ENCODE measurements at regions not wholly inside any gene's neighbourhood (a gene's known extent, or its start where the extent isn't known, plus 50 kb on each side); places are given as distances from the start of the nearest gene placed in this dataset.

DNA sequence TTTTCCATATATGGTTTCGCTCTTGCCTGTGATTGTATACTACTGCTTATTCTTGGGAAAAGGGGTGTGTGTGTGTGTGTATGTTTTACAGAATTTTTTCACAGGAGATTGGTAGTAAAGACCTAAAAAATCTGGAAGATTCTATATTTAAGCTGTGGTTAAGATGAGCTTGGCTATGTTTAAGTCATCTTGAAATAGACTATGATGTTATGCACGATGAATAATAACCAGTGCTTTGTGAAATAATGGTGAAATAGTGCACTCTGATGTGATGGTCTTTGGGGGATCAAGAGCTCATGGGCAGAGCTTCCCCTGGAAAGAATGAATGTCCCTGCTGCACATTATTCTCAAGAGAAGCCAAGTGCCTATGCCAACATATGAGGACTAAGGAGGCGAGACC is 301.0 kb downstream of the ACTL7B start:
- no peak for TF ChIP-seq SUZ12 (IDR thresholded peaks at IDR 0.05; ENCODE audit: extremely low read depth, insufficient read depth, insufficient read length)
- no peak for TF ChIP-seq ZNF274 (IDR thresholded peaks at IDR 0.05; ENCODE audit: low read depth, low read length)
- no peak for TF ChIP-seq YY1 (IDR thresholded peaks at IDR 0.05; ENCODE audit: insufficient read depth, insufficient read length)

Data from NT2/D1 (cell line).